Spleen (tissue), 7 donors: ENCODE measurements at regions not wholly inside any gene's neighbourhood (a gene's known extent, or its start where the extent isn't known, plus 50 kb on each side); places are given as distances from the start of the nearest gene placed in this dataset.

Source experiments
- CTCF ChIP-seq, 11 experiments: fragments of 200-600 bp in 7 of 11; fragments of 450-650 bp in 4 of 11; sonication (generic) in 4 of 11; IDR thresholded peaks in 8 of 11; conservative IDR thresholded peaks in 3 of 11; 1 replicate in 7 of 11; 2 replicates in 4 of 11; pipeline versions ENCODE4 v1.4.0 to v1.8.0; 2016 to 2021; ENCODE audit warnings: antibody characterized with exemption in 11 of 11, inconsistent platforms in 4 of 11, mild to moderate bottlenecking in 1 of 11
- POLR2A ChIP-seq, 3 donors: fragments of 450-650 bp; IDR thresholded peaks; one replicate each; pipeline ENCODE4 v1.5.1; 2017; ENCODE audit warnings: antibody characterized with exemption in 3 of 3, mild to moderate bottlenecking in 1 of 3
- donor health status: DM: no; HTN: no; CAD: no; lungs with moderate emphysema.
- donor health status: DM: no; HTN: no; CAD: no.
- donor health status: DM: no; HTN: no; CAD: no.

GRCh38 chr14:92259613-92260357, 63.2 kb upstream of the SLC24A4 start:
- TF ChIP-seq CTCF (IDR thresholded peaks at IDR 0.05 in 8 of 11, conservative IDR thresholded peaks at IDR 0.05 in 3 of 11) (no peak), POLR2A (IDR thresholded peaks at IDR 0.05) (no peak)
